ENCODE measurements at regions not wholly inside any gene's neighbourhood (a gene's known extent, or its start where the extent isn't known, plus 50 kb on each side); places are given as distances from the start of the nearest gene placed in this dataset.

- TF ChIP-seq CTCF (IDR thresholded peaks at IDR 0.05), result no peak
- no peak for TF ChIP-seq NR2C2 (CRISPR knock-in tag; IDR thresholded peaks at IDR 0.05)
- no peak for TF ChIP-seq USF2 (CRISPR knock-in tag; IDR thresholded peaks at IDR 0.05)
- TF ChIP-seq ZMAT4 (CRISPR knock-in tag; IDR thresholded peaks at IDR 0.05), result no peak
- TF ChIP-seq TCF7 (CRISPR knock-in tag; IDR thresholded peaks at IDR 0.05; ENCODE audit: low read depth), result no peak
- TF ChIP-seq STAT6 (CRISPR knock-in tag; conservative IDR thresholded peaks at IDR 0.05; ENCODE audit: low read depth), result no peak
- TF ChIP-seq ESRRA (CRISPR knock-in tag; IDR thresholded peaks at IDR 0.05; ENCODE audit: borderline replicate concordance), result no peak
- TF ChIP-seq ZNF232 (CRISPR knock-in tag; IDR thresholded peaks at IDR 0.05), result no peak
- TF ChIP-seq JUN (CRISPR knock-in tag; IDR thresholded peaks at IDR 0.05), result no peak
- TF ChIP-seq ZNF263 (CRISPR knock-in tag; IDR thresholded peaks at IDR 0.05; ENCODE audit: low read depth), result no peak
- TF ChIP-seq ATF6 (CRISPR knock-in tag; IDR thresholded peaks at IDR 0.05), result no peak
- TF ChIP-seq GTF2I (CRISPR knock-in tag; conservative IDR thresholded peaks at IDR 0.05), result no peak
These were observed 116.0 kb upstream of the PTPRT start for GRCh38 chr20:43305749-43306148.

Data from WTC11 (cell line).